H1 (cell line): ENCODE measurements at regions not wholly inside any gene's neighbourhood (a gene's known extent, or its start where the extent isn't known, plus 50 kb on each side); places are given as distances from the start of the nearest gene placed in this dataset.

ENCODE experiments used
- CEBPB ChIP-seq: IDR thresholded peaks from 2 replicates; pipeline ENCODE4 v1.6.1; 2012; ENCODE audit warnings: low read depth, low read length
- CHD7 ChIP-seq: fragments of 300-600 bp; sonication (generic); IDR thresholded peaks from 2 replicates; pipeline ENCODE4 v1.7.1; 2012; ENCODE audit warnings: low read length, moderate library complexity, mild to moderate bottlenecking, inconsistent platforms; ENCODE audit not compliant: insufficient replicate concordance
- EGR1 ChIP-seq: IDR thresholded peaks from 2 replicates; pipeline ENCODE4 v1.6.1; 2011; ENCODE audit warnings: low read depth, low read length, borderline replicate concordance
- KDM1A ChIP-seq: fragments of 200-600, 300-600 bp; sonication (generic); IDR thresholded peaks from 2 replicates; pipeline ENCODE4 v1.7.1; 2016; ENCODE audit warnings: mild to moderate bottlenecking, low read length, borderline replicate concordance
- TAF7 ChIP-seq: optimal IDR thresholded peaks from 2 replicates; pipeline ENCODE3; 2011; ENCODE audit warnings: low read depth, mild to moderate bottlenecking, inconsistent platforms, low read length, moderate library complexity, borderline replicate concordance

- TF ChIP-seq EGR1: no peak
- TF ChIP-seq KDM1A: no peak
- no peak for TF ChIP-seq CHD7
- TF ChIP-seq CEBPB: no peak
- TF ChIP-seq TAF7: no peak
Measured at GRCh38 chr5:149441194-149441753, 62.2 kb upstream of the IL17B start (continued).
